ENCODE measurements at regions not wholly inside any gene's neighbourhood (a gene's known extent, or its start where the extent isn't known, plus 50 kb on each side); places are given as distances from the start of the nearest gene placed in this dataset.

GRCh38 chr18:75544496-75544895, 117.0 kb upstream of the SMIM21 start:
- TF ChIP-seq CTCF (IDR thresholded peaks at IDR 0.05): no peak
- no peak for TF ChIP-seq EZH2 (IDR thresholded peaks at IDR 0.05)
